Body of pancreas (tissue), 4 donors: ENCODE measurements at regions not wholly inside any gene's neighbourhood (a gene's known extent, or its start where the extent isn't known, plus 50 kb on each side); places are given as distances from the start of the nearest gene placed in this dataset.

Experiments used
- ATAC-seq: fragments of 150-250 bp; one replicate; pipeline ENCODE4 v1.9.1; 2016
- DNase-seq, 4 donors: peaks; one replicate each; pipeline ENCODE4 v3.0.0-alpha.2; 2019
- H3K27ac ChIP-seq, 4 donors: fragments of 200-600 bp; sonication (generic); 1 replicate in 3 of 4; 2 replicates in 1 of 4; pipeline versions ENCODE4 v1.5.1 to v1.6.1; 2016 to 2019; ENCODE audit warnings: mild to moderate bottlenecking in 1 of 4, mixed read lengths in 1 of 4, moderate library complexity in 1 of 4
- H3K27me3 ChIP-seq, 2 donors: fragments of 200-600 bp; sonication (generic); one replicate each; pipeline ENCODE4 v1.6.0; 2016; ENCODE audit warnings: mild to moderate bottlenecking in 1 of 2
- H3K36me3 ChIP-seq, 2 donors: fragments of 200-600 bp; sonication (generic); replicated peaks in 1 of 2; 2 replicates each; pipeline ENCODE4 v1.5.1; 2016; ENCODE audit warnings: low read depth in 2 of 2; ENCODE audit not compliant: insufficient read depth in 1 of 2
- H3K4me1 ChIP-seq: fragments of 200-600 bp; sonication (generic); one replicate; pipeline ENCODE4 v1.6.0; 2016
- H3K4me3 ChIP-seq, 2 donors: fragments of 200-600 bp; sonication (generic); 1 replicate in 1 of 2; 2 replicates in 1 of 2; pipeline ENCODE4 v1.5.1; 2016 to 2019
- H3K9me3 ChIP-seq, 3 donors: fragments of 200-600 bp; sonication (generic); 1 replicate in 2 of 3; 2 replicates in 1 of 3; pipeline ENCODE4 v1.5.1; 2016
- CTCF ChIP-seq, 7 experiments: fragments of 450-650 bp in 4 of 7; fragments of 200-600 bp in 3 of 7; sonication (generic) in 3 of 7; IDR thresholded peaks; one replicate each; pipeline ENCODE4 v1.5.1; 2016 to 2019; ENCODE audit warnings: antibody characterized with exemption in 7 of 7
- POLR2A ChIP-seq, 3 donors: fragments of 450-650 bp; IDR thresholded peaks; one replicate each; pipeline ENCODE4 v1.6.1; 2016; ENCODE audit warnings: antibody characterized with exemption in 3 of 3, mild to moderate bottlenecking in 2 of 3
- WGBS, 2 donors: methylation state at CpG; one replicate each; pipeline ENCODE4 v1.1.5; 2017; 5-methylcytosine and 5-hydroxymethylcytosine counted together
- intact Hi-C: fragments of 100-400 bp; cut with DNase I; formaldehyde crosslinking; loops from one replicate; pipeline ENCODE4 v1.15.1; 2023

GRCh38 chr16:54750249-54750648 is 180.4 kb upstream of the IRX5 start:
- WGBS, 2 donors: 61 to 76% methylated on average over 7 of the region's 7 CpGs
- no peak for ATAC-seq

GRCh38 chr16:54748611-54749190 is 182.0 kb upstream of the IRX5 start:
- intact Hi-C loops: no loop called here
- no peak for TF ChIP-seq POLR2A (IDR thresholded peaks at IDR 0.05)
- WGBS, 2 donors: 30 to 36% methylated on average over 6 of the region's 6 CpGs
- H3K4me3 ChIP-seq: no peak overlapping the region
- H3K27me3 ChIP-seq: peaks cover 0 to 3% of the 10 kb centered on the region in 2 donors
- H3K36me3 ChIP-seq: no peaks in the 10 kb centered on the region
- H3K4me1 ChIP-seq: no peaks in the 10 kb centered on the region
- no peak for DNase-seq
- no peak overlapping the region for H3K27ac ChIP-seq
- no peak for ATAC-seq
- H3K9me3 ChIP-seq: no peaks in the 10 kb centered on the region

More at GRCh38 chr16:54750249-54750648, 180.4 kb upstream of the IRX5 start:
- H3K4me1 ChIP-seq: no peaks in the 10 kb centered on the region
- no peaks in the 10 kb centered on the region for H3K36me3 ChIP-seq
- intact Hi-C loops: no loop called here
- H3K4me3 ChIP-seq: no peak overlapping the region
- no peak for DNase-seq
- peaks cover 0 to 3% of the 10 kb centered on the region in 2 donors for H3K27me3 ChIP-seq
- no peaks in the 10 kb centered on the region for H3K9me3 ChIP-seq
- H3K27ac ChIP-seq: no peak overlapping the region
- no peak for TF ChIP-seq POLR2A (IDR thresholded peaks at IDR 0.05)
- no peak for TF ChIP-seq CTCF (IDR thresholded peaks at IDR 0.05)

- peaks cover 0 to 3% of the 10 kb centered on the region in 2 donors for H3K27me3 ChIP-seq
- TF ChIP-seq POLR2A (IDR thresholded peaks at IDR 0.05) (no peak), CTCF (IDR thresholded peaks at IDR 0.05) (no peak)
- no peak overlapping the region for H3K27ac ChIP-seq
- WGBS, 2 donors: 68 to 69% methylated on average over 4 of the region's 4 CpGs
- no peak for ATAC-seq
- H3K4me3 ChIP-seq: no peak overlapping the region
- no peak for DNase-seq
- H3K36me3 ChIP-seq: no peaks in the 10 kb centered on the region
- H3K9me3 ChIP-seq: no peaks in the 10 kb centered on the region
- intact Hi-C loops: no loop called here
- no peaks in the 10 kb centered on the region for H3K4me1 ChIP-seq
Measured at GRCh38 chr16:54746596-54746995, 184.1 kb upstream of the IRX5 start.

- 74 to 79% methylated on average over 6 of the region's 6 CpGs for WGBS, 2 donors
- intact Hi-C loops: no loop called here
Measured at GRCh38 chr16:54744998-54745397, 185.7 kb upstream of the IRX5 start.

GRCh38 chr16:54742436-54742835 is 188.2 kb upstream of the IRX5 start:
- intact Hi-C loops: no loop called here

More at GRCh38 chr16:54744998-54745397, 185.7 kb upstream of the IRX5 start:
- Histone ChIP-seq H3K36me3 (no peaks in the 10 kb centered on the region), H3K4me3 (no peak overlapping the region), H3K4me1 (no peaks in the 10 kb centered on the region), H3K9me3 (no peaks in the 10 kb centered on the region), H3K27me3 (peaks cover 0 to 3% of the 10 kb centered on the region in 2 donors), H3K27ac (no peak overlapping the region)
- ATAC-seq (no peak), DNase-seq (no peak)
- no peak for TF ChIP-seq CTCF (IDR thresholded peaks at IDR 0.05)
- TF ChIP-seq POLR2A (IDR thresholded peaks at IDR 0.05): no peak

More at GRCh38 chr16:54742436-54742835, 188.2 kb upstream of the IRX5 start:
- DNase-seq (no peak), ATAC-seq (no peak)
- Histone ChIP-seq H3K27me3 (no peaks in the 10 kb centered on the region), H3K4me1 (no peaks in the 10 kb centered on the region), H3K9me3 (no peaks in the 10 kb centered on the region), H3K36me3 (no peaks in the 10 kb centered on the region), H3K27ac (no peak overlapping the region), H3K4me3 (no peak overlapping the region)
- WGBS, 2 donors: 46 to 47% methylated on average over 1 of the region's 1 CpG
- TF ChIP-seq CTCF (IDR thresholded peaks at IDR 0.05): no peak
- no peak for TF ChIP-seq POLR2A (IDR thresholded peaks at IDR 0.05)
